GM12891 (cell line): ENCODE measurements at regions not wholly inside any gene's neighbourhood (a gene's known extent, or its start where the extent isn't known, plus 50 kb on each side); places are given as distances from the start of the nearest gene placed in this dataset.

ENCODE experiments used
- POLR2A ChIP-seq: IDR thresholded peaks from 2 replicates; pipeline ENCODE4 v1.6.1; 2011; ENCODE audit warnings: low read depth, low read length, control low read depth
- POLR2AphosphoS5 ChIP-seq: IDR thresholded peaks from 2 replicates; pipeline ENCODE4 v1.6.1; 2011; ENCODE audit warnings: low read depth, low read length, control low read depth
- SPI1 ChIP-seq: IDR thresholded peaks from 2 replicates; pipeline ENCODE4 v1.6.1; 2011; ENCODE audit warnings: low read depth, low read length, control low read depth
- TAF1 ChIP-seq: IDR thresholded peaks from 2 replicates; pipeline ENCODE4 v1.6.1; 2011; ENCODE audit warnings: low read depth, low read length, control low read depth

GRCh38 chr4:160213366-160213765, 1110.5 kb downstream of the RAPGEF2 start:
- TF ChIP-seq POLR2AphosphoS5, result no peak
- no peak for TF ChIP-seq POLR2A
- TF ChIP-seq TAF1, result no peak
- TF ChIP-seq SPI1, result no peak
